HT-29 (cell line): ENCODE measurements at regions not wholly inside any gene's neighbourhood (a gene's known extent, or its start where the extent isn't known, plus 50 kb on each side); places are given as distances from the start of the nearest gene placed in this dataset.
"Not testable (repeated sequence)": the region's sequence is repeated elsewhere in the genome, so short reads cannot be mapped to it uniquely, and the experiment has no call there.

Experiments used
- DNase-seq: peaks from one replicate; pipeline ENCODE4 v3.0.0-alpha.2; 2015; ENCODE audit warnings: low spot score

- not testable (repeated sequence) for DNase-seq
Measured at GRCh38 chr15:84409357-84409756, 173.8 kb downstream of the GOLGA6L4 start.

- not testable (repeated sequence) for DNase-seq
Measured at GRCh38 chr15:84421513-84422181, 179.2 kb upstream of the ZSCAN2 start.

GRCh38 chr15:84425327-84425726, 175.5 kb upstream of the ZSCAN2 start:
- DNase-seq: not testable (repeated sequence)

GRCh38 chr15:84473305-84473877, 127.4 kb upstream of the ZSCAN2 start:
- not testable (repeated sequence) for DNase-seq

GRCh38 chr15:84476364-84477033, 124.3 kb upstream of the ZSCAN2 start:
- DNase-seq: not testable (repeated sequence)

GRCh38 chr15:84477550-84477949, 123.3 kb upstream of the ZSCAN2 start:
- not testable (repeated sequence) for DNase-seq

GRCh38 chr15:84480174-84480681, 120.6 kb upstream of the ZSCAN2 start:
- DNase-seq: not testable (repeated sequence)

GRCh38 chr15:84483859-84484258, 117.0 kb upstream of the ZSCAN2 start:
- not testable (repeated sequence) for DNase-seq

- DNase-seq: not testable (repeated sequence)
Measured at GRCh38 chr15:84500165-84500889, 100.5 kb upstream of the ZSCAN2 start.

GRCh38 chr15:84503101-84503500, 97.7 kb upstream of the ZSCAN2 start:
- DNase-seq: not testable (repeated sequence)

GRCh38 chr15:84505552-84505951, 95.3 kb upstream of the ZSCAN2 start:
- not testable (repeated sequence) for DNase-seq

- DNase-seq: not testable (repeated sequence)
Measured at GRCh38 chr15:84512324-84512723, 88.5 kb upstream of the ZSCAN2 start.

- not testable (repeated sequence) for DNase-seq
Measured at GRCh38 chr15:84516773-84517172, 84.0 kb upstream of the ZSCAN2 start.

GRCh38 chr15:84525491-84526344, 75.1 kb upstream of the ZSCAN2 start:
- not testable (repeated sequence) for DNase-seq

- not testable (repeated sequence) for DNase-seq
Measured at GRCh38 chr15:84530751-84531150, 70.1 kb upstream of the ZSCAN2 start.

- not testable (repeated sequence) for DNase-seq
Measured at GRCh38 chr15:84531223-84531622, 69.6 kb upstream of the ZSCAN2 start.

GRCh38 chr15:84531709-84532367, 69.0 kb upstream of the ZSCAN2 start:
- DNase-seq: peak; percentile 60

- not testable (repeated sequence) for DNase-seq
Measured at GRCh38 chr15:84533705-84534104, 67.1 kb upstream of the ZSCAN2 start.

GRCh38 chr15:84534561-84535235, 66.1 kb upstream of the ZSCAN2 start:
- not testable (repeated sequence) for DNase-seq

GRCh38 chr15:84536181-84536580, 64.6 kb upstream of the ZSCAN2 start:
- not testable (repeated sequence) for DNase-seq
